Ascending aorta (tissue), 2 donors: ENCODE measurements at regions not wholly inside any gene's neighbourhood (a gene's known extent, or its start where the extent isn't known, plus 50 kb on each side); places are given as distances from the start of the nearest gene placed in this dataset.
"Not testable (repeated sequence)": the region's sequence is repeated elsewhere in the genome, so short reads cannot be mapped to it uniquely, and the experiment has no call there.

Experiments
- DNase-seq, 2 donors: peaks; one replicate each; pipeline ENCODE4 v3.0.0-alpha.2; 2019; ENCODE audit warnings: low spot score in 2 of 2
- H3K27ac ChIP-seq, 2 donors: fragments of 200-600 bp; sonication (generic); one replicate each; pipeline ENCODE4 v1.5.1; 2016 to 2017; ENCODE audit warnings: mild to moderate bottlenecking in 1 of 2
- H3K27me3 ChIP-seq: fragments of 200-600 bp; sonication (generic); one replicate; pipeline ENCODE4 v1.5.1; 2017
- H3K36me3 ChIP-seq, 2 donors: fragments of 200-600 bp; sonication (generic); one replicate each; pipeline ENCODE4 v1.5.1; 2016
- H3K4me1 ChIP-seq, 2 donors: fragments of 200-600 bp; sonication (generic); one replicate each; pipeline ENCODE4 v1.5.1; 2016 to 2017; ENCODE audit warnings: mild to moderate bottlenecking in 1 of 2
- H3K4me3 ChIP-seq, 2 donors: fragments of 200-600 bp; sonication (generic); one replicate each; pipeline ENCODE4 v1.5.1; 2016 to 2017; ENCODE audit warnings: mild to moderate bottlenecking in 1 of 2
- H3K9me3 ChIP-seq, 2 donors: fragments of 200-600 bp; sonication (generic); one replicate each; pipeline ENCODE4 v1.5.1; 2016
- intact Hi-C: fragments of 100-400 bp; cut with DNase I; formaldehyde crosslinking; loops from one replicate; pipeline ENCODE4 v1.15.1; 2023
- TF ChIP-seq, protein P1 (sequence below), 3 experiments: fragments of 200-600 bp in 2 of 3; fragments of 450-650 bp in 1 of 3; sonication (generic) in 2 of 3; IDR thresholded peaks; one replicate each; pipeline ENCODE4 v1.5.1; 2016 to 2019; ENCODE audit warnings: antibody characterized with exemption in 3 of 3, mild to moderate bottlenecking in 1 of 3, moderate library complexity in 1 of 3

DNA sequence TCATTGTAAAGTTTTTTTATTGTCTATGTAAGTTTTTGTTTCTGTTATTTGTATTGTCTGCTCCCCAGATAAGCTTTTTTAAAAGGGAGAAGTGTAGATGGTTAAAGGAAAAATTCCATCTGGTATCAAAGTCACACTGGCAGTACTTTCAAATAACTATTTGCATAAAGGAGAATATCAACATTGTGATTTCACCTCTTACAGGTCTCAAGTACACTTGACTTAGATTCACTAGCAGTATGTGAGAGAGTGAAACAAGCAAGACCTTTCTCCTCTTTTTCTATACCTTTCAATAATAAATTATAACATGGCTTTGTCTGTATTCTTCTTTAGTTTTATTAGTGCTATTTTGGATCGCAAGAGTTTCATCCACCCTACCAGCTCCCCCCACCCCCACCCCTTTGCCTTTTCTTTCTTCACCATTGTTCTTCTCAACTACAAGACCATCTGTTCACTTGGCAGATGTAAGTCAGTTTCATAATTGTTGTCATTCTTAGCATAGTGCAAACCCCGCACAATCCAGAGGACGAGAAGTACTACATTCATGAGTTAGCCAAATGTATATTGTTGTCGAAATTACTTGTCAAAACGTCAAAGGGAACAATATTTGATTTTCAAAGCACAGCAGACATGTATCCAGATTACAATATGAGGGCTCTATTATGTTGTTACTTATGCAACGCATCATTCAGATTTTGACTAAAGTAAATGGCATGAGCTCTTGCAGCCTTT lies 602.7 kb upstream of the FLRT2 start:
- Histone ChIP-seq H3K4me1 (no peaks in the 10 kb centered on the region), H3K9me3 (no peaks in the 10 kb centered on the region), H3K4me3 (no peak overlapping the region), H3K27me3 (no peaks in the 10 kb centered on the region), H3K36me3 (no peaks in the 10 kb centered on the region), H3K27ac (no peak overlapping the region)
- TF ChIP-seq, protein P1, sequence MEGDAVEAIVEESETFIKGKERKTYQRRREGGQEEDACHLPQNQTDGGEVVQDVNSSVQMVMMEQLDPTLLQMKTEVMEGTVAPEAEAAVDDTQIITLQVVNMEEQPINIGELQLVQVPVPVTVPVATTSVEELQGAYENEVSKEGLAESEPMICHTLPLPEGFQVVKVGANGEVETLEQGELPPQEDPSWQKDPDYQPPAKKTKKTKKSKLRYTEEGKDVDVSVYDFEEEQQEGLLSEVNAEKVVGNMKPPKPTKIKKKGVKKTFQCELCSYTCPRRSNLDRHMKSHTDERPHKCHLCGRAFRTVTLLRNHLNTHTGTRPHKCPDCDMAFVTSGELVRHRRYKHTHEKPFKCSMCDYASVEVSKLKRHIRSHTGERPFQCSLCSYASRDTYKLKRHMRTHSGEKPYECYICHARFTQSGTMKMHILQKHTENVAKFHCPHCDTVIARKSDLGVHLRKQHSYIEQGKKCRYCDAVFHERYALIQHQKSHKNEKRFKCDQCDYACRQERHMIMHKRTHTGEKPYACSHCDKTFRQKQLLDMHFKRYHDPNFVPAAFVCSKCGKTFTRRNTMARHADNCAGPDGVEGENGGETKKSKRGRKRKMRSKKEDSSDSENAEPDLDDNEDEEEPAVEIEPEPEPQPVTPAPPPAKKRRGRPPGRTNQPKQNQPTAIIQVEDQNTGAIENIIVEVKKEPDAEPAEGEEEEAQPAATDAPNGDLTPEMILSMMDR (IDR thresholded peaks at IDR 0.05), result no peak
- DNase-seq, result no peak
- intact Hi-C loops, result no loop called here

DNA sequence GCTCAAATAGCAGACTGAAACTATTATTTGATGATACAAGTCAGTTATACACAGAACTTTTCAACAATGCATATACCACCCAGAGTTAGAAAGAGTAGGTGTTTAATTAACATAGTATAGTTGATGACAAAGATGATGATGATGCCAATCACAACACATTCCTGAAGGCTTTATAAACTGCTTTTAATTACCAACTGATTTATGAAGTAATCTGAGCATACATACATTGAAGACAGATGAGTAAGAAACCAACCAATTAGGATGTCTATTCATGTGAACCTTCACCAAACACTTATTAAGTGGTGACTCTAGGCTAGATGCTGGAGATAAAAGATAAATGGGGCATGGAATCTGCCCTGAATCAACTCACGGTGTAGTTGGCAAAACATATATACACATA lies 600.9 kb upstream of the FLRT2 start:
- H3K9me3 ChIP-seq, result no peaks in the 10 kb centered on the region
- no peak overlapping the region for H3K27ac ChIP-seq
- no peak overlapping the region for H3K4me3 ChIP-seq
- intact Hi-C loops, result no loop called here
- H3K4me1 ChIP-seq, result no peaks in the 10 kb centered on the region
- no peaks in the 10 kb centered on the region for H3K36me3 ChIP-seq
- TF ChIP-seq, protein P1 (IDR thresholded peaks at IDR 0.05), result no peak
- H3K27me3 ChIP-seq, result no peaks in the 10 kb centered on the region
- DNase-seq, result no peak

DNA sequence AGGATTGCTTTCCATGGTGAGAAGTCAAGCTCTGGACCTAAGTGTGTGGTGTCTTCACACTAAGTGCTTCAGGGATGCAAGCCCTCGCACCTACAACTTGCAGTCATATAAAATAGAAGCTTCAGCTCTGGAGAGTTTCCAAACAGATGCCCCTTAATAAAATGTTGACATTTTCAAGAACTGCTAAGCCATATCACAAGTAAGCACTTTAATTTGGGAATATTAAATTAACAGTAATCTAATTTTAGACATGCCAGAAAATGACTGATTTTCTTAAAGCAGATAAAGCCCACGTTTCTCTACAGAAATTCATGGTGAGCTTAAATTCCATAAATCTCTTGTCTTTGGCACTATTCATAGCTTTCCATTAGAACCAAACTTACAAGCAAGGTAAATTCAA lies 600.1 kb upstream of the FLRT2 start:
- Histone ChIP-seq H3K4me3 (no peak overlapping the region), H3K4me1 (no peaks in the 10 kb centered on the region), H3K27me3 (no peaks in the 10 kb centered on the region), H3K9me3 (no peaks in the 10 kb centered on the region), H3K36me3 (no peaks in the 10 kb centered on the region), H3K27ac (no peak overlapping the region)
- no peak for DNase-seq
- intact Hi-C loops, result no loop called here
- TF ChIP-seq, protein P1 (IDR thresholded peaks at IDR 0.05), result no peak

DNA sequence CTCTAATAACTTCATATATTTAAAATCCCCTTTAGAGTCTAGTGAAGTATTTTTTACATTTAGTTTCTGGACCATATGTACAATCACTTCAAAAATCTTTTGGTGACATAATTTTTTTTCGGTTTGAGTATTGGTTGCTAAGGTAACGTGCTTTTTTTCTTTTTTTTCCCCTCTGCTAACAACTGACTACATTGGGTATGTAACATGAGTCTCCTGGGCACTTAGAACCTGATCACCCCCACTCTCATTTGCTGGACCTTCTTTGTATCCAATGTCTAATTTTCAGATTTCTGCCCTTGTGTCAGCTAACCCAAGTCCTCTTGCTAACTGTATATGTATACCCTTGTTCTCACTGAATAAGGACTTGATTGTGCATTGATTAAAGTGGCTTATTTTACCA lies 592.9 kb upstream of the FLRT2 start:
- H3K27ac ChIP-seq, result no peak overlapping the region
- no peaks in the 10 kb centered on the region for H3K27me3 ChIP-seq
- no peaks in the 10 kb centered on the region for H3K9me3 ChIP-seq
- DNase-seq, result no peak
- H3K36me3 ChIP-seq, result no peaks in the 10 kb centered on the region
- H3K4me3 ChIP-seq, result no peak overlapping the region
- intact Hi-C loops, result no loop called here
- TF ChIP-seq, protein P1 (IDR thresholded peaks at IDR 0.05), result no peak
- no peaks in the 10 kb centered on the region for H3K4me1 ChIP-seq

DNA sequence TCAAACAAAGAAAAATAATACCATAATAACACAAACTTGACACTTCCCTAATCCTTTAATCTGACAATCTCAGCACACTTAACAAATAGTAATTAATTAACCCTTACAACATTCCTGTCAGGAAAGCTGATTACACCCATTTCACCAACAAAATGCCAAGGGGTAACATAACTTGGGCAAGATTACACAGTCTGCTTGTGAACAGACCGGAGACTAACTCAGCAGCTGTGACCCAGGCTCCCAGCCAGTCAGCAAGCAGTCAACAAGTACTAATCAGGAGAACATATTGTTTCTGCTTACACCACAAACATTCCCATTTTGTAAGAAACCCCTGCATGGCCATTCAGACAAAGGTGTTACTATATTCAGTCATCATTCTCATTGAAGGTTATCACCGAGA lies 592.5 kb upstream of the FLRT2 start:
- DNase-seq, result no peak
- Histone ChIP-seq H3K4me3 (no peak overlapping the region), H3K9me3 (no peaks in the 10 kb centered on the region), H3K36me3 (no peaks in the 10 kb centered on the region), H3K27me3 (no peaks in the 10 kb centered on the region), H3K27ac (no peak overlapping the region), H3K4me1 (no peaks in the 10 kb centered on the region)
- TF ChIP-seq, protein P1 (IDR thresholded peaks at IDR 0.05), result no peak
- intact Hi-C loops, result no loop called here

DNA sequence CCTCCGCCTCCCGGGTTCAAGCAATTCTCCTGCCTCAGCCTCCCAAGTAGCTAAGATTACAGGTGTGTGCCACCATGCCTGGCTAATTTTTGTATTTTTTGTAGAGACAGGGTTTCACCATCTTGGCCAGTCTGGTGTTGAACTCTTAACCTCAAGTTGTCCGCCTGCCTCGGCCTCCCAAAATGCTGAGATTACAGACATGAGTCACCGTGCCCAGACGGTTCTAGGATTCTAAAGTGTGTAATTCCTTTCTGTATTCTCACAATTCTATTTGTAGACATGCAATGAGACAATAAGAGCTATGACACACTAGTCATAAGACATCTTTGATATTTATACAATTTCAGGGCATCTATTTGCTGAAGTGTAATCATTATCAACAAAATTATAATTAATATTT lies 585.0 kb upstream of the FLRT2 start:
- H3K27ac ChIP-seq, H3K4me1 ChIP-seq, H3K4me3 ChIP-seq, H3K9me3 ChIP-seq, H3K27me3 ChIP-seq, intact Hi-C loops, H3K36me3 ChIP-seq, DNase-seq: not testable (repeated sequence)
